ENCODE measurements at regions not wholly inside any gene's neighbourhood (a gene's known extent, or its start where the extent isn't known, plus 50 kb on each side); places are given as distances from the start of the nearest gene placed in this dataset.

- TF ChIP-seq POLR2A (IDR thresholded peaks at IDR 0.05; ENCODE audit: low read depth, low read length), result no peak
- TF ChIP-seq POLR2AphosphoS5 (IDR thresholded peaks at IDR 0.05; ENCODE audit: low read depth, low read length), result no peak
These were observed 54.4 kb upstream of the ARID5B start for GRCh38 chr10:61847087-61847486.

Measured in GM12892 (cell line).